ENCODE measurements at regions not wholly inside any gene's neighbourhood (a gene's known extent, or its start where the extent isn't known, plus 50 kb on each side); places are given as distances from the start of the nearest gene placed in this dataset.
"Not testable (repeated sequence)": the region's sequence is repeated elsewhere in the genome, so short reads cannot be mapped to it uniquely, and the experiment has no call there.

- H3K27me3 ChIP-seq (ENCODE audit: insufficient read depth, low read length): no peaks in the 10 kb centered on the region
- no peaks in the 10 kb centered on the region for H3K4me1 ChIP-seq (ENCODE audit: insufficient read depth, low read length)
- H3K4me3 ChIP-seq (ENCODE audit: low read length): no peak overlapping the region
- peaks cover 8% of the 10 kb centered on the region for H3K9me3 ChIP-seq (ENCODE audit: low read depth, low read length)
Measured at GRCh38 chr5:3511519-3511918, 84.1 kb upstream of the IRX1 start.

- Histone ChIP-seq H3K27me3 (ENCODE audit: insufficient read depth, low read length) (no peaks in the 10 kb centered on the region), H3K9me3 (ENCODE audit: low read depth, low read length) (peaks cover 8% of the 10 kb centered on the region), H3K4me1 (ENCODE audit: insufficient read depth, low read length) (no peaks in the 10 kb centered on the region), H3K4me3 (ENCODE audit: low read length) (no peak overlapping the region)
Measured at GRCh38 chr5:3510642-3511417, 84.8 kb upstream of the IRX1 start.

GRCh38 chr5:3509290-3509689 is 86.3 kb upstream of the IRX1 start:
- H3K4me3 ChIP-seq (ENCODE audit: low read length): no peak overlapping the region
- H3K9me3 ChIP-seq (ENCODE audit: low read depth, low read length): peaks cover 8% of the 10 kb centered on the region
- H3K4me1 ChIP-seq (ENCODE audit: insufficient read depth, low read length): no peaks in the 10 kb centered on the region
- no peaks in the 10 kb centered on the region for H3K27me3 ChIP-seq (ENCODE audit: insufficient read depth, low read length)

GRCh38 chr5:3508395-3508794 is 87.2 kb upstream of the IRX1 start:
- no peaks in the 10 kb centered on the region for H3K27me3 ChIP-seq (ENCODE audit: insufficient read depth, low read length)
- no peak overlapping the region for H3K4me3 ChIP-seq (ENCODE audit: low read length)
- peaks cover 8% of the 10 kb centered on the region for H3K9me3 ChIP-seq (ENCODE audit: low read depth, low read length)
- H3K4me1 ChIP-seq (ENCODE audit: insufficient read depth, low read length): no peaks in the 10 kb centered on the region

GRCh38 chr5:3490957-3491507 is 104.6 kb upstream of the IRX1 start:
- H3K4me1 ChIP-seq (ENCODE audit: insufficient read depth, low read length): no peaks in the 10 kb centered on the region
- peaks cover 4% of the 10 kb centered on the region for H3K9me3 ChIP-seq (ENCODE audit: low read depth, low read length)
- H3K27me3 ChIP-seq (ENCODE audit: insufficient read depth, low read length): no peaks in the 10 kb centered on the region
- H3K4me3 ChIP-seq (ENCODE audit: low read length): no peak overlapping the region

- no peaks in the 10 kb centered on the region for H3K27me3 ChIP-seq (ENCODE audit: insufficient read depth, low read length)
- no peaks in the 10 kb centered on the region for H3K4me1 ChIP-seq (ENCODE audit: insufficient read depth, low read length)
- H3K4me3 ChIP-seq (ENCODE audit: low read length): no peak overlapping the region
- peaks cover 2% of the 10 kb centered on the region for H3K9me3 ChIP-seq (ENCODE audit: low read depth, low read length)
Measured at GRCh38 chr5:3489239-3489843, 106.3 kb upstream of the IRX1 start.

- H3K9me3 ChIP-seq (ENCODE audit: low read depth, low read length): peaks cover 9% of the 10 kb centered on the region
- H3K4me1 ChIP-seq (ENCODE audit: insufficient read depth, low read length): no peaks in the 10 kb centered on the region
- H3K4me3 ChIP-seq (ENCODE audit: low read length): no peak overlapping the region
- no peaks in the 10 kb centered on the region for H3K27me3 ChIP-seq (ENCODE audit: insufficient read depth, low read length)
Measured at GRCh38 chr5:3484836-3485235, 110.8 kb upstream of the IRX1 start.

- Histone ChIP-seq H3K9me3 (ENCODE audit: low read depth, low read length) (peaks cover 9% of the 10 kb centered on the region), H3K27me3 (ENCODE audit: insufficient read depth, low read length) (no peaks in the 10 kb centered on the region), H3K4me3 (ENCODE audit: low read length) (no peak overlapping the region), H3K4me1 (ENCODE audit: insufficient read depth, low read length) (no peaks in the 10 kb centered on the region)
Measured at GRCh38 chr5:3481175-3481574, 114.5 kb upstream of the IRX1 start.

GRCh38 chr5:3475674-3476073 is 120.0 kb upstream of the IRX1 start:
- Histone ChIP-seq H3K4me3 (ENCODE audit: low read length) (no peak overlapping the region), H3K9me3 (ENCODE audit: low read depth, low read length) (no peaks in the 10 kb centered on the region), H3K27me3 (ENCODE audit: insufficient read depth, low read length) (no peaks in the 10 kb centered on the region), H3K4me1 (ENCODE audit: insufficient read depth, low read length) (no peaks in the 10 kb centered on the region)

- H3K4me1 ChIP-seq (ENCODE audit: insufficient read depth, low read length): no peaks in the 10 kb centered on the region
- H3K27me3 ChIP-seq (ENCODE audit: insufficient read depth, low read length): no peaks in the 10 kb centered on the region
- H3K4me3 ChIP-seq (ENCODE audit: low read length): no peak overlapping the region
- H3K9me3 ChIP-seq (ENCODE audit: low read depth, low read length): no peaks in the 10 kb centered on the region
Measured at GRCh38 chr5:3466392-3466791, 129.2 kb upstream of the IRX1 start.

- H3K4me3 ChIP-seq (ENCODE audit: low read length): no peak overlapping the region
- no peaks in the 10 kb centered on the region for H3K27me3 ChIP-seq (ENCODE audit: insufficient read depth, low read length)
- H3K4me1 ChIP-seq (ENCODE audit: insufficient read depth, low read length): no peaks in the 10 kb centered on the region
- H3K9me3 ChIP-seq (ENCODE audit: low read depth, low read length): no peaks in the 10 kb centered on the region
Measured at GRCh38 chr5:3460416-3460815, 135.2 kb upstream of the IRX1 start.

- Histone ChIP-seq H3K9me3 (ENCODE audit: low read depth, low read length) (no peaks in the 10 kb centered on the region), H3K4me1 (ENCODE audit: insufficient read depth, low read length) (no peaks in the 10 kb centered on the region), H3K27me3 (ENCODE audit: insufficient read depth, low read length) (no peaks in the 10 kb centered on the region), H3K4me3 (ENCODE audit: low read length) (no peak overlapping the region)
Measured at GRCh38 chr5:3456121-3456681, 139.4 kb upstream of the IRX1 start.

GRCh38 chr5:3454028-3454427 is 141.6 kb upstream of the IRX1 start:
- not testable (repeated sequence) for H3K9me3 ChIP-seq (ENCODE audit: low read depth, low read length); H3K27me3 ChIP-seq (ENCODE audit: insufficient read depth, low read length); H3K4me3 ChIP-seq (ENCODE audit: low read length); H3K4me1 ChIP-seq (ENCODE audit: insufficient read depth, low read length)

- H3K9me3 ChIP-seq (ENCODE audit: low read depth, low read length): no peaks in the 10 kb centered on the region
- H3K4me3 ChIP-seq (ENCODE audit: low read length): no peak overlapping the region
- H3K4me1 ChIP-seq (ENCODE audit: insufficient read depth, low read length): no peaks in the 10 kb centered on the region
- no peaks in the 10 kb centered on the region for H3K27me3 ChIP-seq (ENCODE audit: insufficient read depth, low read length)
Measured at GRCh38 chr5:3452622-3453021, 143.0 kb upstream of the IRX1 start.

- Histone ChIP-seq H3K27me3 (ENCODE audit: insufficient read depth, low read length) (no peaks in the 10 kb centered on the region), H3K9me3 (ENCODE audit: low read depth, low read length) (no peaks in the 10 kb centered on the region), H3K4me1 (ENCODE audit: insufficient read depth, low read length) (no peaks in the 10 kb centered on the region), H3K4me3 (ENCODE audit: low read length) (no peak overlapping the region)
Measured at GRCh38 chr5:3451961-3452360, 143.7 kb upstream of the IRX1 start.
